Fibroblast of pulmonary artery (primary cell): ENCODE measurements at regions not wholly inside any gene's neighbourhood (a gene's known extent, or its start where the extent isn't known, plus 50 kb on each side); places are given as distances from the start of the nearest gene placed in this dataset.

Experiments
- DNase-seq: peaks from one replicate; pipeline ENCODE4 v3.0.0-alpha.2; 2010; ENCODE audit warnings: low read depth
- H3K4me3 ChIP-seq: replicated peaks from 2 replicates; pipeline ENCODE4 v1.5.1; 2011; ENCODE audit warnings: low read depth, mild to moderate bottlenecking, control low read depth, low read length, moderate library complexity
- TF ChIP-seq, protein P1 (sequence below): IDR thresholded peaks from 2 replicates; pipeline ENCODE4 v1.5.1; 2011; ENCODE audit warnings: mild to moderate bottlenecking, control low read depth, low read length, inconsistent platforms; ENCODE audit errors: missing control alignments

DNA sequence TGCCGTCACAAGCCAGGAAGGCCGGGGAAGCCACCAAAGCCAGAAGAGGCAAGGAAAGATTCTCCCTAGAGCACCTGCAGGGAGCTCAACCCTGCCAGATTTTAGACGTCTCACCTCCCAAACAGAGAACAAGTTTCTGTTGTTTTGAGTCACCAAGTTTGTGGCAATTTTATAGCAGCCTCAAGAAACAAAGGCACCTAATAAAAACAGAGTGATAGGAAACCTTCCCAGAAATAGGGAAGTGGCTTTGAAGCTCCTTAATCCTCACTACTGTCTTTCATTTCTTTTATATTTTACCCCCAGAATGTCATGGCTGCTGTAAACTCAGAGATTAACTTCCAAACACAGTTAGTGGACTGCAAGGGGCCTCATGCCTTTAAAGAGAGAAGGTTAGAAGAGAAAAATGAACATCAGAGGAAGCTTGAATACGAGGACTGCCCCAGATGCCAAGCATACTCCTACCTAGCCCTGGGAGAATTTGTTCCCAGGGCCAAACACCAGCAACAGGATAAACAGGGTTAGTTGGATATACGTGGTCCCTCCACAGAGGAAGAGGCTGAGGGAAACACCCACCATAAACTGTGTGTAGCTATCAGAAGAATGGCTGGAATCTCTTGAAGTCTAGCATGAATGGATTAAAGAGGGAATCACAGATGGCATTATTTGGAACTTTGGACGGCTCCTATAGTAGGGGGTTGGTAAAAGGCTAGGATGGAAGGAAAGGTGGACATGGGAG is 148.3 kb downstream of the KCNA5 start:
- DNase-seq = no peak
- H3K4me3 ChIP-seq = no peak overlapping the region
- TF ChIP-seq, protein P1, sequence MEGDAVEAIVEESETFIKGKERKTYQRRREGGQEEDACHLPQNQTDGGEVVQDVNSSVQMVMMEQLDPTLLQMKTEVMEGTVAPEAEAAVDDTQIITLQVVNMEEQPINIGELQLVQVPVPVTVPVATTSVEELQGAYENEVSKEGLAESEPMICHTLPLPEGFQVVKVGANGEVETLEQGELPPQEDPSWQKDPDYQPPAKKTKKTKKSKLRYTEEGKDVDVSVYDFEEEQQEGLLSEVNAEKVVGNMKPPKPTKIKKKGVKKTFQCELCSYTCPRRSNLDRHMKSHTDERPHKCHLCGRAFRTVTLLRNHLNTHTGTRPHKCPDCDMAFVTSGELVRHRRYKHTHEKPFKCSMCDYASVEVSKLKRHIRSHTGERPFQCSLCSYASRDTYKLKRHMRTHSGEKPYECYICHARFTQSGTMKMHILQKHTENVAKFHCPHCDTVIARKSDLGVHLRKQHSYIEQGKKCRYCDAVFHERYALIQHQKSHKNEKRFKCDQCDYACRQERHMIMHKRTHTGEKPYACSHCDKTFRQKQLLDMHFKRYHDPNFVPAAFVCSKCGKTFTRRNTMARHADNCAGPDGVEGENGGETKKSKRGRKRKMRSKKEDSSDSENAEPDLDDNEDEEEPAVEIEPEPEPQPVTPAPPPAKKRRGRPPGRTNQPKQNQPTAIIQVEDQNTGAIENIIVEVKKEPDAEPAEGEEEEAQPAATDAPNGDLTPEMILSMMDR = no peak

DNA sequence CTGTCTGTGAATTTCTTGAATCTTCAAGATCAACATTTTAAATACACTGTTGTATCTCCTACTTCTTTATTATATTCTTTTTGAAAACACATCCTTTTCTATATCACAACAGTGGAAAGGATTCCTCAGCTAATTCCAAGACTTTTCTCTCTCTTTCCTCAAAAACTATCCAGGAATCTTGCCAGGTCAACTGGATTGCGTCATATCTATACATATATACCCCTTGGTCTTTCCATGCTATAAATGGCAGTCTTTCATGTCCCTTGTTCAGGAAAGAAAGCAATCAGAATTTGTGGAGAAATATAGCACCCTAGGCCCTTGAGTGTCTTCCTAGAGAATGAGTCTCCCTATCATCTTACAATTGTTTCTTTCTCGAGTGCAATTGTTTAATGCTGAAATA is 149.0 kb downstream of the KCNA5 start:
- DNase-seq = no peak
- TF ChIP-seq, protein P1 = no peak
- no peak overlapping the region for H3K4me3 ChIP-seq

DNA sequence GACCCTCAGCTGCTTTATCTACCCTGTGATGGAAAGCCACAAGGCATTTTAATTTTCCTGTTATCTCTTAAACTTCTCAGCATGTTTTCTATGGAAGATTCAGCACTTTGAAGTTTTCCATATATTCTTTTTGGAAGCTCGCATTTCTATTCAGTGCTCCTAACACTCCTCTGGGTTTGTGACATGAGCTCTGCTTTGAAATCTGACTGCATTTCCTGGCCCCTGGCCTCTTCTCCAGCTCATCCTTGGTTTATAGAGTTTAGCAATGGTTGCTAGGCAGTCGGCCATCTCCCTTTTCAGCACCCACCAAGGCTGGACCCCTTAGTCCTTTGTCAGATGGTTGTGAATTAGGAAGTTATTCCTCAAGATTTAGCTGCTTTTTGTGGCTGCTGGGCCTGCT is 150.6 kb downstream of the KCNA5 start:
- no peak for DNase-seq
- TF ChIP-seq, protein P1 = no peak
- H3K4me3 ChIP-seq = no peak overlapping the region

DNA sequence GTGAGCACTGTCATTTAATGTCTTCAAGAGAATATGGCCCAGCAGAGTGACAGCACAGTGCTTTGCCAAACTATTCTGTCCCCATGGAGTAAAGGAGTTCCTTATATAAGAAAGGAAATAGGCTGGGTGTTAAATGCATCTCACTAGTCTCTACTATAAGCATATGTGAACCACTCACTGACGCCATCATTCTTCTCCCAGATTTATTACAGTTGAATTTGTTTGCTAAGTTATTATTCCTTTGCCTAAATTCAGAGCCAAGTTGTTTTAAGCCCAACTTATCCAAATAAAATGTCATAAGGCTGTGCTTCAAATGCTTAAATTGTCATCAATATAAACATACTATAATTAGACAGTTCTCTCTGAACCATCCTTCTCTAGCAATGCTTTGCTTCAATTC is 151.6 kb downstream of the KCNA5 start:
- DNase-seq = no peak
- TF ChIP-seq, protein P1 = no peak
- H3K4me3 ChIP-seq = no peak overlapping the region

DNA sequence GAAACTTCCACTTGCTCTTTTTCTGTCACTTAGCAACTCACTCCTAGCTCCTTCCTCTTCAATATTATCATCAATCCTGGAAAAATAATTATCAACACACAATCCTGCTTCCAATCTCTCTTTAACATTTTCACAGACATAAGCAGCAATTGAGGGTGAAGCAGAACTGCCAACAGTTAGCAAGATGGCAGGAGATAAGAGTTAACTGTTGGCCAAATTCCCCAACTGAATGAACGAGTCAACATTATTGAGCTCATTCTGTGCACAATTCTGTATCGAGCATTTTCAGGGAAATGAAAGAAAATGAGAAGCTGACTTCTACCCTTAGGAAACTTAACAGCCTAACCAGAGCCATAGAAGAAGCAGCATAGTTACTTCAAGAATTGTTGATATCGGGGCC is 152.0 kb downstream of the KCNA5 start:
- H3K4me3 ChIP-seq = no peak overlapping the region
- TF ChIP-seq, protein P1 = no peak
- DNase-seq = no peak

DNA sequence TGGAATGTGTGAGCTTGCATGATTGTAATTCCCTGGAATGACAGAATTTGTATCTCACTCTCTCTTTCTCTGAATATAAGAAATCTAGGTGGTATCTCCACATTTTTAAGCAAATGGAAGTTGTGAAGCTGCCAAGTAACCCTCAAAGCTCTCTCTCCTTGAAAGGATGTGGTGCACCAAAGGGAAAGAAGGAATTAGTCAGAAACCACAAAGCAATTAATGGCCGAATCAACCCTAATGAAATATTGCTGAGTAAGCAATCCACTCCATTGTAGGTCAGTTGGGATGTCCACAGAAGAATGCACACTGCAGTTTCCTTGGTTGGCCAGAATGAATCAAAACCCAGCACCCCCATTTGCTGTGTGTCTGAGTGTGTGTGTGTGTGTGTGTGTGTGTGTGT is 153.5 kb downstream of the KCNA5 start:
- no peak for DNase-seq
- H3K4me3 ChIP-seq = no peak overlapping the region
- TF ChIP-seq, protein P1 = no peak

DNA sequence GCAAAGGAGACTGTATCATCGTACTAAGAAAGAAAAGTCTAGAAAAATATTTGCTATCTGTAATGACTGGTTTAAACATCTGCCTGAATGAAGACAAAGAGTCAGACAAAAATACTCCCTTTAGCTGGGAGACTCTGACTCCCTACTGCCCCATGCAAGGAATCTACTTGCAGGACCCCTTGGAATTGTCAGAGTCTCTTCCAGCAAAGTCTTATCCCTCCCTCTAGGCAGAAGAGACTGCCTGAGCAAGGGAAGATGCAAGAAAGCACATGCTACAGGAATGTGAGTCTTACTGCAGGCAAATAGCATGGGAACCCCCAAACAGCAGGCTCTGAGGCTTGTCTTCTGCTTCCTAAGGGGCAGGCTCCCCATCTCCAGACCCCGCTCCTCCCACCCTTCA is 154.0 kb downstream of the KCNA5 start:
- no peak for DNase-seq
- TF ChIP-seq, protein P1 = no peak
- no peak overlapping the region for H3K4me3 ChIP-seq
